ENCODE measurements at regions not wholly inside any gene's neighbourhood (a gene's known extent, or its start where the extent isn't known, plus 50 kb on each side); places are given as distances from the start of the nearest gene placed in this dataset.

- no peak for ATAC-seq
- TF ChIP-seq ISL1 (CRISPR knock-in tag; IDR thresholded peaks at IDR 0.05) (no peak), TSHZ2 (CRISPR knock-in tag; IDR thresholded peaks at IDR 0.05) (no peak), PPARA (CRISPR knock-in tag; IDR thresholded peaks at IDR 0.05; ENCODE audit: borderline replicate concordance) (no peak), TOX (CRISPR knock-in tag; IDR thresholded peaks at IDR 0.05; ENCODE audit: borderline replicate concordance) (no peak), GLIS3 (CRISPR knock-in tag; IDR thresholded peaks at IDR 0.05) (no peak)
- TF ChIP-seq, protein P1, sequence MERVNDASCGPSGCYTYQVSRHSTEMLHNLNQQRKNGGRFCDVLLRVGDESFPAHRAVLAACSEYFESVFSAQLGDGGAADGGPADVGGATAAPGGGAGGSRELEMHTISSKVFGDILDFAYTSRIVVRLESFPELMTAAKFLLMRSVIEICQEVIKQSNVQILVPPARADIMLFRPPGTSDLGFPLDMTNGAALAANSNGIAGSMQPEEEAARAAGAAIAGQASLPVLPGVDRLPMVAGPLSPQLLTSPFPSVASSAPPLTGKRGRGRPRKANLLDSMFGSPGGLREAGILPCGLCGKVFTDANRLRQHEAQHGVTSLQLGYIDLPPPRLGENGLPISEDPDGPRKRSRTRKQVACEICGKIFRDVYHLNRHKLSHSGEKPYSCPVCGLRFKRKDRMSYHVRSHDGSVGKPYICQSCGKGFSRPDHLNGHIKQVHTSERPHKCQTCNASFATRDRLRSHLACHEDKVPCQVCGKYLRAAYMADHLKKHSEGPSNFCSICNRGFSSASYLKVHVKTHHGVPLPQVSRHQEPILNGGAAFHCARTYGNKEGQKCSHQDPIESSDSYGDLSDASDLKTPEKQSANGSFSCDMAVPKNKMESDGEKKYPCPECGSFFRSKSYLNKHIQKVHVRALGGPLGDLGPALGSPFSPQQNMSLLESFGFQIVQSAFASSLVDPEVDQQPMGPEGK (CRISPR knock-in tag; IDR thresholded peaks at IDR 0.05; ENCODE audit: borderline replicate concordance) = no peak
These were observed 218.9 kb downstream of the SEC23A start for GRCh38 chr14:38884109-38884508.

- TF ChIP-seq PPARA (CRISPR knock-in tag; IDR thresholded peaks at IDR 0.05; ENCODE audit: borderline replicate concordance) = no peak
- no peak for TF ChIP-seq OSR1 (CRISPR knock-in tag; IDR thresholded peaks at IDR 0.05)
- no peak for TF ChIP-seq POU6F1 (CRISPR knock-in tag; IDR thresholded peaks at IDR 0.05; ENCODE audit: borderline replicate concordance, low read depth)
- TF ChIP-seq ESRRG (CRISPR knock-in tag; IDR thresholded peaks at IDR 0.05) = no peak
- TF ChIP-seq TCF4 (CRISPR knock-in tag; IDR thresholded peaks at IDR 0.05; ENCODE audit: borderline replicate concordance) = no peak
- ATAC-seq = no peak
These were observed 219.9 kb downstream of the SEC23A start for GRCh38 chr14:38883127-38883526.

GRCh38 chr14:38882533-38882932 is 220.5 kb downstream of the SEC23A start:
- ATAC-seq = no peak
- TF ChIP-seq TSHZ2 (CRISPR knock-in tag; IDR thresholded peaks at IDR 0.05) = no peak
- TF ChIP-seq SNAI2 (CRISPR knock-in tag; IDR thresholded peaks at IDR 0.05) = no peak
- TF ChIP-seq ZFP3 (CRISPR knock-in tag; IDR thresholded peaks at IDR 0.05) = no peak
- TF ChIP-seq ARNTL (CRISPR knock-in tag; IDR thresholded peaks at IDR 0.05; ENCODE audit: borderline replicate concordance, low read depth) = no peak
- no peak for TF ChIP-seq ZFP30 (CRISPR knock-in tag; IDR thresholded peaks at IDR 0.05)
- TF ChIP-seq, protein P2, sequence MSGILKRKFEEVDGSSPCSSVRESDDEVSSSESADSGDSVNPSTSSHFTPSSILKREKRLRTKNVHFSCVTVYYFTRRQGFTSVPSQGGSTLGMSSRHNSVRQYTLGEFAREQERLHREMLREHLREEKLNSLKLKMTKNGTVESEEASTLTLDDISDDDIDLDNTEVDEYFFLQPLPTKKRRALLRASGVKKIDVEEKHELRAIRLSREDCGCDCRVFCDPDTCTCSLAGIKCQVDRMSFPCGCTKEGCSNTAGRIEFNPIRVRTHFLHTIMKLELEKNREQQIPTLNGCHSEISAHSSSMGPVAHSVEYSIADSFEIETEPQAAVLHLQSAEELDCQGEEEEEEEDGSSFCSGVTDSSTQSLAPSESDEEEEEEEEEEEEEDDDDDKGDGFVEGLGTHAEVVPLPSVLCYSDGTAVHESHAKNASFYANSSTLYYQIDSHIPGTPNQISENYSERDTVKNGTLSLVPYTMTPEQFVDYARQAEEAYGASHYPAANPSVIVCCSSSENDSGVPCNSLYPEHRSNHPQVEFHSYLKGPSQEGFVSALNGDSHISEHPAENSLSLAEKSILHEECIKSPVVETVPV (CRISPR knock-in tag; IDR thresholded peaks at IDR 0.05) = no peak

- ATAC-seq = no peak
- TF ChIP-seq RARB (CRISPR knock-in tag; IDR thresholded peaks at IDR 0.05) (no peak), TCF4 (CRISPR knock-in tag; IDR thresholded peaks at IDR 0.05; ENCODE audit: borderline replicate concordance) (0 out of 2 replicates have a peak, but pooled peaks have one; percentile 23)
These were observed 222.2 kb downstream of the SEC23A start for GRCh38 chr14:38880643-38881524.

Measured in SK-N-SH treated with all-trans-retinoic acid at 6 μM for 48 hours (cell line).